Activated T-cell treated with anti-CD3 and anti-CD28 coated beads, Interleukin-2, amount 50 U/mL, for 24 hours (primary cell): ENCODE measurements at regions not wholly inside any gene's neighbourhood (a gene's known extent, or its start where the extent isn't known, plus 50 kb on each side); places are given as distances from the start of the nearest gene placed in this dataset.
A peak's percentile ranks its signal among the peaks of the same experiment; 100 is the strongest.
"Not testable (repeated sequence)": the region's sequence is repeated elsewhere in the genome, so short reads cannot be mapped to it uniquely, and the experiment has no call there.

ENCODE experiments used
- DNase-seq: peaks from one replicate; pipeline ENCODE4 v3.0.0-alpha.2; 2020
- H3K27ac Mint-ChIP-seq: 2 replicates; pipeline ENCODE4 v1.8.0; 2020; ENCODE audit warnings: mild to moderate bottlenecking, mixed read lengths
- H3K27me3 Mint-ChIP-seq: 2 replicates; pipeline ENCODE4 v1.8.0; 2020; ENCODE audit warnings: mixed read lengths
- H3K36me3 Mint-ChIP-seq: 2 replicates; pipeline ENCODE4 v1.8.0; 2020; ENCODE audit warnings: low read depth, mixed read lengths
- H3K4me1 Mint-ChIP-seq: 2 replicates; pipeline ENCODE4 v1.8.0; 2020; ENCODE audit warnings: low read depth, mixed read lengths
- H3K4me3 Mint-ChIP-seq: 2 replicates; pipeline ENCODE4 v1.8.0; 2020; ENCODE audit warnings: mild to moderate bottlenecking, moderate library complexity, mixed read lengths
- H3K9me3 Mint-ChIP-seq: 2 replicates; pipeline ENCODE4 v1.8.0; 2020; ENCODE audit warnings: mixed read lengths

DNA sequence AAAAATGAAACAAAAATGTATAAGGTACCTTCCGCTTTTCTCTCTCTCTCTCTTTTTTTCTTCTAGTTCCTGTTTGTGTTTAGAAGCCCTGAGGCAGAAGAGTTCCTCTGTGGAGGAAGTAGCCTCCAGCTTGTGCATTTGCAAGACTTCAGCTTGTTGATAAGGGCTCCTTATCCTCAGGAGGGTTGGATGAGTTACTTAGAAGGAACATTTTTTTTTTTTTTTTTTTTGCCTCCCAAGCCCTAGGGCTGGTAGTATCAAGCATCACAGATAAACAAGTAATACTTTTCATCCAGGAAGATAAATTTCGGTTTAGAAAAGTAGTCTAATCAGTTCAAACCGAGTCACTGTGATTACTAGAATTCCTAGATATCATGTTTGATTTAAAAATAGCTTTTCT lies 91.0 kb upstream of the CBLB start:
- no peak overlapping the region for H3K4me3 Mint-ChIP-seq
- H3K9me3 Mint-ChIP-seq = no peaks in the 10 kb centered on the region
- H3K36me3 Mint-ChIP-seq = no peaks in the 10 kb centered on the region
- H3K27me3 Mint-ChIP-seq = no peaks in the 10 kb centered on the region
- DNase-seq = no peak
- no peak overlapping the region for H3K27ac Mint-ChIP-seq
- peaks cover 3% of the 10 kb centered on the region for H3K4me1 Mint-ChIP-seq

DNA sequence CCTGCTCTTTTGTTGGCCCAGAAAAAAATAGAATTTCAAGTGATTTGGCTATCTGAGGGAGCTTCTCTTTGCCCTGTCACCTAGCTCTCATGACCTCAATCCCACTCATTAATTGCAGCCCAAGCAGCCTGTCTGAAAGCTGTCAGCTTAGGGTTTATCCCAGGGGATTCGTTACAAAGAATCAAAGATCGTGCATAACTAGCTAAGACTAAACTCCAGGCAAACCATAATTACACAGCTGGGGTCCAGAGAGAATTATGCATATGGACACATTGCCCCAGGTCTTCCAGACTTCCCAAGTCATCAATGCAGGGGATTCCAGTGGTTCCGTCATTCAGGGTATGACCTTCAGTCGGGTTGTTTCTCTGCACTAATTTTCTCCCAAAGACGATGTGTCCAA lies 91.6 kb upstream of the CBLB start:
- Mint-ChIP-seq H3K27me3 (no peaks in the 10 kb centered on the region), H3K36me3 (no peaks in the 10 kb centered on the region), H3K4me3 (no peak overlapping the region), H3K4me1 (peaks cover 3% of the 10 kb centered on the region), H3K27ac (no peak overlapping the region), H3K9me3 (no peaks in the 10 kb centered on the region)
- no peak for DNase-seq

DNA sequence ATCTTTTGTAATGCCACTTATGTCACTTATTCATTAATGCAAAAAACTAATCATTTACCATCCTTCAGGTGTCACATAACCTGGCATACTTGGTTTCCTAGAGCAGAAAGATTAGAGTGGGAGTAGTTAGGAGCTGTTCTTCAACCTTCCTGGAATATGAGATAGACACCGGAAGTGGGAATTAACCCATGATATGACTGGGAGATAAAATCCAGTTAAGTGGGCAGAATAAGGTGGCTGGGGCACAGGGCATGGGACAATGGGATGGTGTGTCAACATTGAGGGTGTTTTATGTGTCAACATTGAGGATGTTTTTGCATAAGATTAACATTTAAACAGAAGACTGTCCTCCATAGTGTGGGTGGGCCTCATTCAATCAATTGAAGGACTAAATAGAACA lies 94.3 kb upstream of the CBLB start:
- Mint-ChIP-seq H3K27ac (no peak overlapping the region), H3K4me1 (peaks cover 3% of the 10 kb centered on the region), H3K36me3 (no peaks in the 10 kb centered on the region), H3K27me3 (no peaks in the 10 kb centered on the region), H3K9me3 (no peaks in the 10 kb centered on the region), H3K4me3 (no peak overlapping the region)
- DNase-seq = no peak

DNA sequence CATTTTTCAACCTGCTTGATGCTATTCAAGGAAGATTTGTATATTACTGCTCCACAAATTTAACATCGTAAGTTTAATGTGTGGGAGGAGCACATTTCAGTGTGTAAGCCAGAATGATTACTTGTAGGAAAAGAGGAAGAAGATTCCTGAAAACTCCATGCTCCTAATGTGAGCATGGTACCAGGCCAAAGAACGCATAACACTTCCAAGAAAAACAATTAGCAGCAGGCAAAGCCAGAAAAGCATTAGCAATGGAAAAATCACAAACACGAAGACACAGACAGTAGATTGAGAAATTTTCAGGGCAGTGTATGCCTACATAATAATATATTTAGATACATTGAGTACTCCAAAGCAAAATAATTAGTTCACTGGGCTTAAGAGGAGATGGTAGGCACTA lies 96.6 kb upstream of the CBLB start:
- Mint-ChIP-seq H3K36me3 (peaks cover 2% of the 10 kb centered on the region), H3K27me3 (no peaks in the 10 kb centered on the region), H3K4me3 (no peak overlapping the region), H3K27ac (no peak overlapping the region), H3K9me3 (peaks cover 4% of the 10 kb centered on the region), H3K4me1 (peaks cover 3% of the 10 kb centered on the region)
- DNase-seq = no peak

DNA sequence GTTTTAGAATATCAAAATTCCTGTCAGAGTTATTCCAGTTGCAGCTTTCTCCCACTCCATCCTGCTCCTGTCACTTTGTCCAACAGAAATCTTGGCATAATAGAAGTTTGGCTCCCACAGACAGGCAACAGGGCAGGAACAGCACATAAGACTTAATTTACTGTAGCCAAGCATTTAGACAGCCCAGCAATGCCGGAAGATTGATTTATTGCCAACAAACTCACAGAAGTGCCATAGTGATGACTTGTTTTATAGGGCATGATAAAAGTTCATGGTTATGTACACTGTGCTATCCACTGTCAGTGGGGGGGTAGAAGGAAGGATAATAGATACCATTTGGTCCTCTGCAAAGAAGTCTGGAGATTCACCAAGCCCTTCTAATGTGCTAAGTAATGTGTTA lies 98.3 kb upstream of the CBLB start:
- Mint-ChIP-seq H3K27ac (no peak overlapping the region), H3K4me1 (no peaks in the 10 kb centered on the region), H3K4me3 (no peak overlapping the region), H3K36me3 (peaks cover 14% of the 10 kb centered on the region), H3K9me3 (peaks cover 18% of the 10 kb centered on the region), H3K27me3 (no peaks in the 10 kb centered on the region)
- DNase-seq = no peak

DNA sequence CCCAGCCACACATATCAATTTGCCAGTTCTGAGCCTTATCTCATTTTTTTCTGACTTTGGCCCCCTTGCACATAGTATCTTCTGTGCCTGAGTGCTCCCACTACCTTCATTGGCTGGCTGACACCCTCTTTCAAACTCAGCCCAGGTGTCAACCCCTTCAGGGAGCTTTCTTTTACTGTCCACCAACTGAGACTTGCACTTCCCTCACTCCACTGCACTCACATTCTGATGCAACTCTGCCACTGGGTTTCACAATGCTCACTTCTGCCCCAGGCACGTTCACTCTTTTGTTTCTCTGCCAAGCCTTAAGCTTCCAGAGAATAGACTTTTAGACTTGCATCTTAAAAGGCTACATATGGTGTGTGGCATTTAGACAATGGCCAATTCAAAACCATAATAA lies 101.5 kb upstream of the CBLB start:
- H3K27ac Mint-ChIP-seq = peak overlapping the region; percentile 11
- no peak for DNase-seq
- no peaks in the 10 kb centered on the region for H3K4me1 Mint-ChIP-seq
- H3K9me3 Mint-ChIP-seq = peaks cover 21% of the 10 kb centered on the region
- no peaks in the 10 kb centered on the region for H3K27me3 Mint-ChIP-seq
- no peak overlapping the region for H3K4me3 Mint-ChIP-seq
- peaks cover 16% of the 10 kb centered on the region for H3K36me3 Mint-ChIP-seq

DNA sequence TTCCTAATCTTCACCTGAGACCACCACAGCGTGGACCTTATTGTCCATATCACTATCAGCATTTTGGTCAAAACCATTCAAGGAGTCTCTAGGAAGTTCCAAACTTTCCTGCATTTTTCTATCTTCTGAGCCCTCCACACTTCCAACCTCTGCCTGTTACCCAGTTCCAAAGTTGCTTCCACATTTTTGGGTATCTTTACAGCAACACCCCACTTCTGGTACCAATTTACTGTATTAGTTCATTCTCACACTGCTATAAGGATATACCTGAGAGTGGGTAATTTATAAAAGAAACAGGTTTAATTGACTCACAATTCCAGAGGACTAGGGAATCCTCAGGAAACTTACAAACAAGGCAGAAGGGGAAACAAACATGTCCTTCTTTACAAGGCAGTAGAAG lies 103.3 kb upstream of the CBLB start:
- H3K27ac Mint-ChIP-seq = no peak overlapping the region
- peaks cover 21% of the 10 kb centered on the region for H3K9me3 Mint-ChIP-seq
- peaks cover 16% of the 10 kb centered on the region for H3K36me3 Mint-ChIP-seq
- no peaks in the 10 kb centered on the region for H3K27me3 Mint-ChIP-seq
- H3K4me1 Mint-ChIP-seq = no peaks in the 10 kb centered on the region
- no peak overlapping the region for H3K4me3 Mint-ChIP-seq
- DNase-seq = no peak

DNA sequence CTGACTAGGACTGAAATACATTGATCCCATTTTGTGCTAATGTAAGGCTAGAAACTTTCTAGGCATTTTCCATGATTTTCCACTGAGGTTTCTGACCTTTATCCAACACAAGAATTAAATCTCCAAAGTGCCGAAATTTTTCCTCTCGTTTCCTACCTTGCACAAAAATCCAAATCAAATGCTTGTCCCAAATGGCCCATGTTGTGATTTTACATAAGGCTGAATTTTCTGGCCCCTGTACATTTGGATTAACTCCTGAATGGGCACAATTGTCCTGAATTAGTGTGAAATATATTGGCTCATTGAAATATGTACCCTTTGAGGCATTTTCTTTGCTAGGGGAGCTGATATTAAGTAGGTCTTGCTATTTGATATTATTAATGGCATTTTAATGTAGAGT lies 105.6 kb upstream of the CBLB start:
- Mint-ChIP-seq H3K4me1 (no peaks in the 10 kb centered on the region), H3K27me3 (no peaks in the 10 kb centered on the region), H3K4me3 (no peak overlapping the region), H3K27ac (no peak overlapping the region), H3K9me3 (peaks cover 21% of the 10 kb centered on the region), H3K36me3 (peaks cover 16% of the 10 kb centered on the region)
- DNase-seq = no peak

DNA sequence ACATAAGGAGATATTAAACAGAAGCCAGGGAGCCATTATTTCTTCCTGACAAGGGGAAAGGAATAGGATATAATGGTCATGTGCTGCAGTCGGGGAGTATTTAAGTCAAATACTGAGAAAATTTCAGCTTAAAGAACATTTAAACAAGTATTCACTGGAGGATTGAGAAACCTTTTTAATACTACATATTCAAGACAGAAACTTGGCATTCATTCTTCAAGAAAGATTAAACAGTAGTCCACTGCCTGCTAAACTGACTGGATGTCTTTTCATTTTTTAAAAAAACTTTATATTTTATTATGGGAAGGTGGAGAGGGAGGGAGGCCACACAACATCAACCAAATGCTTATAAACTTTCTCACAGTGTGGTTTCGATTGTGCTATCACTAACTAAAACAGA lies 107.4 kb upstream of the CBLB start:
- Mint-ChIP-seq H3K27ac (no peak overlapping the region), H3K36me3 (peaks cover 10% of the 10 kb centered on the region)

DNA sequence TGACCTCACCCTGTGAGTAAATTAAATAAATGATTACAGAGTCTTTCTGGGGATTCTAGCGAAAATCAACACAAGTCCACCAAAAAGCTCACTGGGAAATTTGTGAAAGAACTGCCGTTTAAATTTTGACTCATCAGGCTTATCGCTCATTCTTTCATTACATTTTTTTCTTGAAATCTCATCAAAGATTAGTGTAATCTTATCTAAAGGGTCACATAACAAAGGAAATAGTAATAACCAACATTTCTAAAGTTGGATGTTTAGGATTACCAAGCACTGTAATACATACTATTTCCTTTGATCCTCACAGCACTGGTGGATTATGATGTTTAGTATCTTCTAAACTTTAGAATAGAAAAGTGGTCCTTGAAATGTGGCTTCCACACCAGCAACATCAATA lies 111.1 kb upstream of the CBLB start:
- no peaks in the 10 kb centered on the region for H3K36me3 Mint-ChIP-seq
- peaks cover 4% of the 10 kb centered on the region for H3K4me1 Mint-ChIP-seq
- H3K27ac Mint-ChIP-seq = no peak overlapping the region
- no peak overlapping the region for H3K4me3 Mint-ChIP-seq
- H3K9me3 Mint-ChIP-seq = peaks cover 6% of the 10 kb centered on the region
- DNase-seq = no peak
- H3K27me3 Mint-ChIP-seq = no peaks in the 10 kb centered on the region

More for the DNA sequence above, 107.4 kb upstream of the CBLB start:
- Mint-ChIP-seq H3K9me3 (peaks cover 12% of the 10 kb centered on the region), H3K4me1 (no peaks in the 10 kb centered on the region), H3K27me3 (no peaks in the 10 kb centered on the region), H3K4me3 (no peak overlapping the region)
- no peak for DNase-seq

DNA sequence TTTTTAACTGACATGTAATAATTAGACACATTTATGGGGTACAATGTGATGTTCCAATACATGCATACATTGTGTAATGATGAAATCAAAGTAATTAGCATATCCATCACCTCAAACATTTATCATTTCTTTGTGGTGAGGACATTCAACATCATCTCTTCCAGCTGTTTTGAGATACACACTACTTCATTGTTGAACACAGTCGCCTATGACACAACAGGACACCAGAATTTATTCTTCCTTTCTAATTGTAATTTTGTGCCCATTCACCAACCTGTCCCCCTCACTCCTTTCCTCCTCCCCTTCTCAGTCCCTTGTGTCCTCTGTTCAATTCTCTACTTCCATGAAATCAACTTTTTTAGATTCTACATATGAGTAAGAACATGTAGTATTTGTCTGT lies 113.4 kb upstream of the CBLB start:
- peaks cover 6% of the 10 kb centered on the region for H3K9me3 Mint-ChIP-seq

DNA sequence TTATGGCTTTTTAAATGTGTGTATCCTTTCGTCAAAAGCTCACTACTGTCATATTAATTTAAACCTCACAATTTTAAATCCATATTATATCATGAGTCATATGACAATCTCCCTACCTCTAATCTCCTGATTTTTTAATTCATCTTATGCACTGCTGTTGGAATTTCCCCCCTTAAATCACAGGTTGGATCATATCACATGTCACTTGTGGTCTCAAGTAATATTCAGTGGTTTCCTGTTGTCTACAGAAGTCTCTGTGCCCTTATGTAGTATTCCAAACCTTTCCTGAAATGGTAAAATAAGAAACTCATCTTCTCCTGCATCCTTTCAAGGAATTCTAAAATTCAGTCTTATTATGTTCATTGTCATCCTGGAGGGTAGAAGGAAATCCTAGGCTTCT lies 116.0 kb upstream of the CBLB start:
- Mint-ChIP-seq H3K27me3 (no peaks in the 10 kb centered on the region), H3K4me3 (no peak overlapping the region), H3K27ac (no peak overlapping the region), H3K9me3 (peaks cover 14% of the 10 kb centered on the region), H3K4me1 (peaks cover 37% of the 10 kb centered on the region), H3K36me3 (peaks cover 3% of the 10 kb centered on the region)
- no peak for DNase-seq

More for the DNA sequence above, 113.4 kb upstream of the CBLB start:
- no peak for DNase-seq
- no peak overlapping the region for H3K27ac Mint-ChIP-seq
- H3K36me3 Mint-ChIP-seq = no peaks in the 10 kb centered on the region
- peaks cover 17% of the 10 kb centered on the region for H3K4me1 Mint-ChIP-seq
- no peaks in the 10 kb centered on the region for H3K27me3 Mint-ChIP-seq
- H3K4me3 Mint-ChIP-seq = no peak overlapping the region

DNA sequence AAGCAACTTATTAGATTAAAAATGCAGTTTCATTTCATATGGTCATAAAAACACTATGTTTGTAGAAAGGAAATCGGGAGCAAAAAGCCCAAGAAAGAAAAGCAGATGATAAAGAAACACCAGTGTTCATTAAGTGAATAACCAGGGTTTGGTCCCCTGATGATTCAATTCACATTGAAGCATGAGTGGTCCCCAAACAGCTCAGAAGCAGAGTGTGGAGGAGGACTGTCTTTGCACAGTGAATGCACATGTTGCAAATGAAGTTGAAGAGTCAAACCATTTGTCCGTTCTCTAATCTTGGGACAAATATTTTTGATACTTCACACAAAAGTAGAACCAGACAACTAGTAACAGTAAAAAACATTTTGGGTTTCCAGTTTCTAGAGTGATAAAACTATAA lies 117.5 kb upstream of the CBLB start:
- H3K27me3 Mint-ChIP-seq, H3K4me3 Mint-ChIP-seq, DNase-seq, H3K36me3 Mint-ChIP-seq, H3K27ac Mint-ChIP-seq: not testable (repeated sequence)
- Mint-ChIP-seq H3K9me3 (peaks cover 25% of the 10 kb centered on the region), H3K4me1 (peaks cover 37% of the 10 kb centered on the region)

DNA sequence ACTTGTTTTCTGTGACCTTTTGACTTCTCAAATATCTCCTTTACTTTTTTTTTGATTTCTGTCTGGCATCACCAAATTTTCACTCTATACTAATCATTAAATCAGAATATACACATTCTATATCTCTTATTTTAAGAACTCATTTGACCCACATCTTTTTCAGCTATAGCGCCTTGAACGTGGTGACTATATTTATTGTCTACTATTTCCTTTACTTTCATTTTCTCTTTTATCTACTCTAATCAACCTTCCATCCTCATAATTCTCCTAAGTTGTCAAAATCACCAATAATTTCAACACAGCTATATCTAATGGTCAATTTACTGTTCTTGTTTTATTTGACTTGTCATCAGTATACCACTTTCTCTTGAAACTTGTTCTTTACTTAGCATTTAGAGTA lies 119.0 kb upstream of the CBLB start:
- Mint-ChIP-seq H3K9me3 (peaks cover 36% of the 10 kb centered on the region), H3K27me3 (no peaks in the 10 kb centered on the region), H3K4me1 (peaks cover 37% of the 10 kb centered on the region), H3K4me3 (peak overlapping the region; percentile 43), H3K36me3 (peaks cover 5% of the 10 kb centered on the region), H3K27ac (peak overlapping the region; percentile 13)
- no peak for DNase-seq

DNA sequence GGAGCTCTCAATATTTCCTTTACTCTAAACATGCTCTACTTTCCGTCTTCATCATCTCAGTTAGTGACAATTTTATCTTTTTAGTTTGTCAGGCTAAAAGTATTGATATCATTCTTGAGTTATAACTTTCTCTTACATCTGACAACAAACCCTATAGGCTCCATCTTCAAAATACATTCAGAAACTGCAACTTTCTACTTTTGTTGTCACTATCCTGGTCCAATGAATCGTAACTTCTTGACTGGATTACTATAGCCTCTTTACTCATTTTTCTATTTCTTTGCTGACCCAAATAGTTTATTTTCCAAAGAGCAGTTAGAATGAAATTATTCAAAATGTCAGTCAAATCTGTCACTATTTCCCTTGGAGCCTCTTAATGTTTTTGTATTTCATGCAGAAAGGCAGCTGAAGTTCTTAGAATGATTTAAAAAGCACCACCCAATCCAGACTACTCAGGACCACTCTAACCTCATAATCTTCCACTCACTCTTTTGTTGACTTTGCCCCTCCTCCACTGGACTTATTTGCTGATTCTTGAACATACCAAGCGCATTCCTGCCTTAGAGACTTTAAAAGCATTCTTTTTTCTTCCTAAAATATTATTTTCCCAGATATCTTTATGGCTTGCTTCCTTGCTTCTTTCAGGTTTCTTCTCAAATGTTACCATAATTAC lies 119.9 kb upstream of the CBLB start:
- peaks cover 37% of the 10 kb centered on the region for H3K4me1 Mint-ChIP-seq
- H3K27ac Mint-ChIP-seq = peak overlapping the region; percentile 46
- H3K36me3 Mint-ChIP-seq = peaks cover 5% of the 10 kb centered on the region
- H3K27me3 Mint-ChIP-seq = no peaks in the 10 kb centered on the region
- H3K9me3 Mint-ChIP-seq = peaks cover 35% of the 10 kb centered on the region
- H3K4me3 Mint-ChIP-seq = no peak overlapping the region
- DNase-seq = no peak

DNA sequence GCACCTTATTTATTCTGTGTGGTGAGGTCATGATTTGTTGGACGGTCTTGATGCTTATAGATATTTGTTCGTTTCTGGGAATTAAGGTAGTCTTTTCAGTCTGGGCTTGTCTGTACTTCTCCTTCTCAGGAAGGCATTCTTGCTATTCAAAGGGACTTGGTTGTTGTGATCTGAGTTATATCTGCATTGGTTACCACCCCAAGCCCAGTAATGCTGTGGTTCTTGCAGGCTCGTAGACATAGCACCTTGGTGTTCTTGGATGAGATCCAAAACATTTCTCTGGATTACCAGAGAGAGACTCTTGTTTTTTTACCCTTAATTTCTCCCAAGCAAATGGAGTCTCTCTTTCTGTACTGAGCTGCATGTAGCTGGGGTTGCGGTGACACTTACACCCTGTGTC lies 128.0 kb upstream of the CBLB start:
- DNase-seq = no peak
- Mint-ChIP-seq H3K36me3 (peaks cover 2% of the 10 kb centered on the region), H3K4me1 (peaks cover 8% of the 10 kb centered on the region), H3K4me3 (no peak overlapping the region), H3K9me3 (peaks cover 38% of the 10 kb centered on the region), H3K27me3 (no peaks in the 10 kb centered on the region), H3K27ac (no peak overlapping the region)
